ENCODE measurements at regions not wholly inside any gene's neighbourhood (a gene's known extent, or its start where the extent isn't known, plus 50 kb on each side); places are given as distances from the start of the nearest gene placed in this dataset.

DNA sequence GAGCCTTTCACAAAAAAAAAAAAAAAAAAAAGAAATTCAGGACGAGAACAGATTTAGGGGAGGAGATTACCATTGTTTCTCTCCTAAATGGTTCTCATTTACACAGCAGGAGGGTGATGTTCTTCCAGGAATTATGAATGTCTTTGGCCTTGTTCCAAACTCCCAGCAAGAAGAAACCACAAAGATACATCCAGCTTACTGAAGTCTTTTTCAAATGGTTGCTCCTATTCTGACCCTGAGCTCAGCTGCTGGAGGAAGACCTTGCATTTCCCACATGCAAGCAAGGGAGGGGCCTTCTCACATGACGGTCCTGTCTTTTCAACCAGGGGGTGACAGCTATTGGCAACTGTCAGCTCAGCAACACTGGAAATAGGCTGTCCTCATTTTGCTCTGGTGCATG lies 203.0 kb upstream of the VLDLR start:
- TF ChIP-seq, protein P1, sequence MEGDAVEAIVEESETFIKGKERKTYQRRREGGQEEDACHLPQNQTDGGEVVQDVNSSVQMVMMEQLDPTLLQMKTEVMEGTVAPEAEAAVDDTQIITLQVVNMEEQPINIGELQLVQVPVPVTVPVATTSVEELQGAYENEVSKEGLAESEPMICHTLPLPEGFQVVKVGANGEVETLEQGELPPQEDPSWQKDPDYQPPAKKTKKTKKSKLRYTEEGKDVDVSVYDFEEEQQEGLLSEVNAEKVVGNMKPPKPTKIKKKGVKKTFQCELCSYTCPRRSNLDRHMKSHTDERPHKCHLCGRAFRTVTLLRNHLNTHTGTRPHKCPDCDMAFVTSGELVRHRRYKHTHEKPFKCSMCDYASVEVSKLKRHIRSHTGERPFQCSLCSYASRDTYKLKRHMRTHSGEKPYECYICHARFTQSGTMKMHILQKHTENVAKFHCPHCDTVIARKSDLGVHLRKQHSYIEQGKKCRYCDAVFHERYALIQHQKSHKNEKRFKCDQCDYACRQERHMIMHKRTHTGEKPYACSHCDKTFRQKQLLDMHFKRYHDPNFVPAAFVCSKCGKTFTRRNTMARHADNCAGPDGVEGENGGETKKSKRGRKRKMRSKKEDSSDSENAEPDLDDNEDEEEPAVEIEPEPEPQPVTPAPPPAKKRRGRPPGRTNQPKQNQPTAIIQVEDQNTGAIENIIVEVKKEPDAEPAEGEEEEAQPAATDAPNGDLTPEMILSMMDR (IDR thresholded peaks at IDR 0.05): no peak
- no peak for TF ChIP-seq POLR2A (IDR thresholded peaks at IDR 0.05)
